Endothelial cell of umbilical vein (primary cell): ENCODE measurements at regions not wholly inside any gene's neighbourhood (a gene's known extent, or its start where the extent isn't known, plus 50 kb on each side); places are given as distances from the start of the nearest gene placed in this dataset.

Source experiments
- BruUV-seq: library from RNA; stranded (reverse); fragments of 400-500 nt; replicated peaks from 2 replicates; lab custom pipeline; 2021; lab: Mats Ljungman, UMichigan
- CTCF ChIA-PET: fragments of 300-600, 350-600 bp; sonication (Branson Sonifier 250); formaldehyde crosslinking; loops from one replicate; lab custom pipeline; 2021; ENCODE audit warnings: antibody characterized with exemption, inconsistent platforms; lab: Charles Lee
- POLR2A ChIA-PET: fragments of 300-600, 350-600 bp; sonication (Branson Sonifier 250); formaldehyde crosslinking; loops from one replicate; lab custom pipeline; 2021; ENCODE audit warnings: antibody characterized with exemption, inconsistent platforms; lab: Charles Lee
- DNase-seq: peaks from one replicate; pipeline ENCODE4 v3.0.0-alpha.2; 2011; ENCODE audit warnings: low read depth, low spot score
- FAIRE-seq: peaks from 2 replicates; lab custom pipeline; 2011; peaks lifted over from hg19 to GRCh38; lab: Jason Lieb, UNC
- H2AFZ ChIP-seq: 2 replicates; pipeline ENCODE4 v1.6.0; 2012; ENCODE audit warnings: low read depth, low read length, control low read depth, inconsistent platforms
- H3K27ac ChIP-seq: 2 replicates; pipeline ENCODE4 v1.5.1; 2011; ENCODE audit warnings: low read depth, mild to moderate bottlenecking, control low read depth, low read length, moderate library complexity; ENCODE audit not compliant: insufficient read depth
- H3K27me3 ChIP-seq, 2 experiments: 2 replicates each; pipeline versions ENCODE4 v1.6.0 to v1.6.1; 2011; ENCODE audit warnings: low read length in 2 of 2, mixed read lengths in 1 of 2; ENCODE audit not compliant: control insufficient read depth in 2 of 2, insufficient read depth in 2 of 2
- H3K36me3 ChIP-seq, 2 experiments: 2 replicates in 1 of 2; 3 replicates in 1 of 2; pipeline ENCODE4 v1.5.1; 2011; ENCODE audit warnings: low read length in 2 of 2, mild to moderate bottlenecking in 1 of 2, moderate library complexity in 1 of 2; ENCODE audit not compliant: control insufficient read depth in 2 of 2, insufficient read depth in 2 of 2; ENCODE audit errors: extremely low read depth in 1 of 2
- H3K4me1 ChIP-seq: 3 replicates; pipeline ENCODE4 v1.5.1; 2011; ENCODE audit warnings: mild to moderate bottlenecking, low read length; ENCODE audit not compliant: control insufficient read depth, insufficient read depth; ENCODE audit errors: extremely low read depth
- H3K4me2 ChIP-seq: 2 replicates; pipeline ENCODE4 v1.6.1; 2011; ENCODE audit warnings: low read length, control low read depth, mixed read lengths; ENCODE audit not compliant: insufficient read depth
- H3K4me3 ChIP-seq, 3 experiments: fragments of 200-600 bp in 1 of 3; sonication (generic), shearing (Covaris generic) in 1 of 3; replicated peaks in 1 of 3; 2 replicates each; pipeline ENCODE4 v1.5.1; 2011 to 2016; ENCODE audit warnings: control low read depth in 3 of 3, low read length in 3 of 3, mild to moderate bottlenecking in 2 of 3, inconsistent platforms in 1 of 3, low read depth in 1 of 3, moderate library complexity in 1 of 3; ENCODE audit not compliant: insufficient read depth in 1 of 3
- H3K79me2 ChIP-seq: 2 replicates; pipeline ENCODE4 v1.6.0; 2012; ENCODE audit warnings: low read length, inconsistent platforms; ENCODE audit not compliant: control insufficient read depth, insufficient read depth
- H3K9ac ChIP-seq: replicated peaks from 2 replicates; pipeline ENCODE3; 2011; ENCODE audit warnings: low read length, control low read depth; ENCODE audit not compliant: insufficient read depth; ENCODE audit errors: extremely low read depth
- H3K9me1 ChIP-seq: replicated peaks from 3 replicates; pipeline ENCODE4 v1.6.0; 2011; ENCODE audit warnings: mild to moderate bottlenecking, low read length; ENCODE audit not compliant: control insufficient read depth, insufficient read depth; ENCODE audit errors: extremely low read depth
- H3K9me3 ChIP-seq: replicated peaks from 2 replicates; pipeline ENCODE4 v1.5.1; 2012; ENCODE audit warnings: low read length, inconsistent platforms; ENCODE audit not compliant: control insufficient read depth, insufficient read depth
- H4K20me1 ChIP-seq: replicated peaks from 2 replicates; pipeline ENCODE3; 2011; ENCODE audit warnings: mild to moderate bottlenecking, low read length; ENCODE audit not compliant: control insufficient read depth, insufficient read depth; ENCODE audit errors: extremely low read depth
- EZH2 ChIP-seq: IDR thresholded peaks from 2 replicates; pipeline ENCODE4 v1.6.1; 2012; ENCODE audit warnings: borderline replicate concordance, low read depth, mild to moderate bottlenecking, moderate library complexity, low read length, inconsistent platforms; ENCODE audit not compliant: severe bottlenecking
- FOS ChIP-seq: IDR thresholded peaks from 2 replicates; pipeline ENCODE4 v1.6.1; 2011; ENCODE audit warnings: mild to moderate bottlenecking, low read length, moderate library complexity, borderline replicate concordance; ENCODE audit not compliant: insufficient read depth
- GATA2 ChIP-seq: IDR thresholded peaks from 2 replicates; pipeline ENCODE4 v1.7.0; 2011; ENCODE audit warnings: low read depth, mild to moderate bottlenecking, moderate library complexity, mixed read lengths, low read length; ENCODE audit not compliant: insufficient read length, insufficient read depth
- JUN ChIP-seq: IDR thresholded peaks from 2 replicates; pipeline ENCODE4 v1.6.1; 2011; ENCODE audit warnings: borderline replicate concordance, low read depth; ENCODE audit not compliant: insufficient read length, insufficient read depth
- MYC ChIP-seq: IDR thresholded peaks from one replicate; pipeline ENCODE4 v1.6.1; 2011; ENCODE audit warnings: mild to moderate bottlenecking, low read depth, low read length
- POLR2A ChIP-seq: IDR thresholded peaks from 2 replicates; pipeline ENCODE4 v1.6.1; 2012; ENCODE audit warnings: low read depth, mild to moderate bottlenecking, control low read depth, low read length
- POLR2AphosphoS5 ChIP-seq: IDR thresholded peaks from 2 replicates; pipeline ENCODE4 v1.6.1; 2012; ENCODE audit warnings: low read depth, mild to moderate bottlenecking, control low read depth, low read length, moderate library complexity; ENCODE audit not compliant: insufficient read depth
- dilution Hi-C: fragments of 300-500 bp; cut with MboI; formaldehyde crosslinking; loops from one replicate; pipeline ENCODE4 v1.15.0; 2019; ENCODE audit warnings: low sequenced_read_pairs; ENCODE audit not compliant: extremely low pct_ligation_motif_present
- intact Hi-C: fragments of 100-400 bp; cut with micrococcal nuclease; formaldehyde crosslinking; loops from one replicate; pipeline ENCODE4 v1.10.0; 2022
- TF ChIP-seq, protein P1 (sequence below), 2 donors: IDR thresholded peaks; 1 replicate in 1 of 2; 2 replicates in 1 of 2; pipeline ENCODE4 v1.5.1; 2011; ENCODE audit warnings: low read length in 2 of 2, mild to moderate bottlenecking in 2 of 2, moderate library complexity in 2 of 2, control low read depth in 1 of 2, inconsistent platforms in 1 of 2, low read depth in 1 of 2; ENCODE audit not compliant: insufficient read depth in 1 of 2; ENCODE audit errors: extremely low read depth in 1 of 2
- TF ChIP-seq, protein P2 (sequence below): IDR thresholded peaks from 2 replicates; pipeline ENCODE4 v1.6.1; 2011; ENCODE audit not compliant: insufficient read depth, insufficient read length

GRCh38 chr6:33931799-33932198 lies 128.0 kb upstream of the MLN start:
- Histone ChIP-seq H3K9ac (no peak overlapping the region), H3K27ac (no peak overlapping the region), H4K20me1 (no peaks in the 10 kb centered on the region), H3K4me3 (no peak overlapping the region), H3K27me3 (peaks cover 10 to 13% of the 10 kb centered on the region in 2 experiments), H3K4me1 (no peaks in the 10 kb centered on the region), H3K9me3 (no peaks in the 10 kb centered on the region), H3K79me2 (no peaks in the 10 kb centered on the region), H3K9me1 (no peaks in the 10 kb centered on the region), H2AFZ (no peak overlapping the region), H3K36me3 (no peaks in the 10 kb centered on the region), H3K4me2 (no peak overlapping the region)
- POLR2A ChIA-PET = no interaction called here
- no TSS peak for BruUV-seq
- DNase-seq = no peak
- dilution Hi-C loops (no loop called here), intact Hi-C loops (no loop called here)
- TF ChIP-seq, protein P1, sequence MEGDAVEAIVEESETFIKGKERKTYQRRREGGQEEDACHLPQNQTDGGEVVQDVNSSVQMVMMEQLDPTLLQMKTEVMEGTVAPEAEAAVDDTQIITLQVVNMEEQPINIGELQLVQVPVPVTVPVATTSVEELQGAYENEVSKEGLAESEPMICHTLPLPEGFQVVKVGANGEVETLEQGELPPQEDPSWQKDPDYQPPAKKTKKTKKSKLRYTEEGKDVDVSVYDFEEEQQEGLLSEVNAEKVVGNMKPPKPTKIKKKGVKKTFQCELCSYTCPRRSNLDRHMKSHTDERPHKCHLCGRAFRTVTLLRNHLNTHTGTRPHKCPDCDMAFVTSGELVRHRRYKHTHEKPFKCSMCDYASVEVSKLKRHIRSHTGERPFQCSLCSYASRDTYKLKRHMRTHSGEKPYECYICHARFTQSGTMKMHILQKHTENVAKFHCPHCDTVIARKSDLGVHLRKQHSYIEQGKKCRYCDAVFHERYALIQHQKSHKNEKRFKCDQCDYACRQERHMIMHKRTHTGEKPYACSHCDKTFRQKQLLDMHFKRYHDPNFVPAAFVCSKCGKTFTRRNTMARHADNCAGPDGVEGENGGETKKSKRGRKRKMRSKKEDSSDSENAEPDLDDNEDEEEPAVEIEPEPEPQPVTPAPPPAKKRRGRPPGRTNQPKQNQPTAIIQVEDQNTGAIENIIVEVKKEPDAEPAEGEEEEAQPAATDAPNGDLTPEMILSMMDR (IDR thresholded peaks at IDR 0.05; ENCODE audit: extremely low read depth in 1 of 2, insufficient read depth in 1 of 2, low read depth in 1 of 2, low read length in 2 of 2) = no peak
- TF ChIP-seq GATA2 (no peak), FOS (no peak), POLR2AphosphoS5 (no peak), JUN (no peak), EZH2 (no peak), POLR2A (no peak), MYC (no peak)
- TF ChIP-seq, protein P2, sequence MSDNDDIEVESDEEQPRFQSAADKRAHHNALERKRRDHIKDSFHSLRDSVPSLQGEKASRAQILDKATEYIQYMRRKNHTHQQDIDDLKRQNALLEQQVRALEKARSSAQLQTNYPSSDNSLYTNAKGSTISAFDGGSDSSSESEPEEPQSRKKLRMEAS = no peak
- CTCF ChIA-PET = no interaction called here
- FAIRE-seq = no peak
